ENCODE measurements at regions not wholly inside any gene's neighbourhood (a gene's known extent, or its start where the extent isn't known, plus 50 kb on each side); places are given as distances from the start of the nearest gene placed in this dataset.
"Not testable (repeated sequence)": the region's sequence is repeated elsewhere in the genome, so short reads cannot be mapped to it uniquely, and the experiment has no call there.

DNA sequence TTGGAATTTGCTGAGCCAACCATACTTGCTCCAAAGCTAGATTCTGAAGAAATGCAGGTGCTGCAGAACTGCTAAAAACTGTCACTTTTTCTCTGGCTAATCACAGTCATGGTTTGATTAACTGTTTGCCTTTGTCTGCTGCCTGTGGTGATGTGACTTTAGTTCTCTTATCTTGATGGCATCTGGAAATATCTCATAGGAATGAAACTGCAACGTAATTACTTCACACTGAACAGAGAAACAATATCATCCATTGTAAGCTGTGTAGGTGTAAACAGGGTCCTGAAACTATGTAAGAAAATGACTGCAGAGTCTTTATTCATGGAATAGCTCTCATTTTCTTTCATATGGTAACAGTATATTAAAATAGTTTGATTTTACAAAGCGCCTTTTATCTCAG lies 721.9 kb upstream of the HS3ST5 start:
- DNase-seq (ENCODE audit: extremely low read depth, low read depth): no peak
- TF ChIP-seq, protein P1, sequence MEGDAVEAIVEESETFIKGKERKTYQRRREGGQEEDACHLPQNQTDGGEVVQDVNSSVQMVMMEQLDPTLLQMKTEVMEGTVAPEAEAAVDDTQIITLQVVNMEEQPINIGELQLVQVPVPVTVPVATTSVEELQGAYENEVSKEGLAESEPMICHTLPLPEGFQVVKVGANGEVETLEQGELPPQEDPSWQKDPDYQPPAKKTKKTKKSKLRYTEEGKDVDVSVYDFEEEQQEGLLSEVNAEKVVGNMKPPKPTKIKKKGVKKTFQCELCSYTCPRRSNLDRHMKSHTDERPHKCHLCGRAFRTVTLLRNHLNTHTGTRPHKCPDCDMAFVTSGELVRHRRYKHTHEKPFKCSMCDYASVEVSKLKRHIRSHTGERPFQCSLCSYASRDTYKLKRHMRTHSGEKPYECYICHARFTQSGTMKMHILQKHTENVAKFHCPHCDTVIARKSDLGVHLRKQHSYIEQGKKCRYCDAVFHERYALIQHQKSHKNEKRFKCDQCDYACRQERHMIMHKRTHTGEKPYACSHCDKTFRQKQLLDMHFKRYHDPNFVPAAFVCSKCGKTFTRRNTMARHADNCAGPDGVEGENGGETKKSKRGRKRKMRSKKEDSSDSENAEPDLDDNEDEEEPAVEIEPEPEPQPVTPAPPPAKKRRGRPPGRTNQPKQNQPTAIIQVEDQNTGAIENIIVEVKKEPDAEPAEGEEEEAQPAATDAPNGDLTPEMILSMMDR (IDR thresholded peaks at IDR 0.05; ENCODE audit: low read depth, low read length, missing control alignments): no peak
- H3K4me3 ChIP-seq (replicated peaks; ENCODE audit: low read depth, low read length): no peak overlapping the region

DNA sequence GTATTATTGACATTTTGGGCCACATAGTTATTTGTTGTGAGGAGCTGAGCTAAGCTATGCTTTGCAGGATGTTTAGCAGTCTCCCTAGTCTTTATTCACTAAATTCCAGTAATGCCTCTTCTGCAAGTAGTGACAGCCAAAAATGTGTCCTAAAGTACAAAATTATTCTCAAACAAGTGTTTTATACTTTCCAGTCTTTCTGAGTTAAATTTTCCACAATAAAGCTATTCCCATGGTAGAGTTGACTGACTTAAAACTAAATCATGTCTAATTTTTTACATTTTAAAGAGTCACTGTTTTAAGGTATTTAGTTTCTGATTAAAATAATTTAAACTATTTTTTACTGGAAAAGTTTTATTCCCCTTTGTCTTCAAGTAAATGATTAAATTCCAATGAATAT lies 717.8 kb upstream of the HS3ST5 start:
- TF ChIP-seq, protein P1 (IDR thresholded peaks at IDR 0.05; ENCODE audit: low read depth, low read length, missing control alignments): no peak
- DNase-seq (ENCODE audit: extremely low read depth, low read depth): no peak
- H3K4me3 ChIP-seq (replicated peaks; ENCODE audit: low read depth, low read length): no peak overlapping the region

DNA sequence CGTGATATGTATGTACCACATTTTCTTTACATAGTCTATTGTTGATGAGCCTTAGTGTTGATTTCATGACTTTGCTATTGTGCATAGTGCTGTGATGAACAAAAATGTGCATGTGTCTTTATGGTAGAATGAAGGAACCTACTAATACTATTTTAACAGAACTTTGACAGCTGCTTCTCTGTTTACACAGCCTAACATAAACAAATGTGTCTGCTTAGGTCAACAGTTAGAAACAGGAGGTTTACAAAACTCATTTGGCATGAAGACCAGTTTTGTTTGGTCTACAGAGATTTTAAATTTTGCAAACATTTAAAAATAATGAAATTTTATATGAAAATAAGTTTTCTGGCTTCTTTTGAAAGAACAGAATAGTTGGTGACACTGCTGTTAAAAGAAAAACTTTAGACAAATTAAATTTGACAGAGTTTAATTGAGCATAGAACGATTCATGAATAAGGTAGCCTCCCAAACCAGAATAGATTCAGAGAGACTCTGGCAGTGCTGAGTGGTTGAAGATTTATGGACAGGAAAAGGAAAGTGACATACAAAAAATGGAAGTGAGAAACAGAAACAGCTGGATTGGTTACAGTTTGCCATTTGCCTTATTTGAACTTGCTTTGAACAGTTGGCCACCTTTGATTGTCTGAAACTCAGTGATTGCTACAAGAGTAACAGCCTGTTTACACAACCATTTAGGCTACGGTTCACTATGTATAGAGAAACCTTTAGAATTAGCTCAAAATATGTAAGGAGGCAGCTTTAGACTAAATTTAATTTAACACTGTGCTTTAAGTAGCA lies 715.8 kb upstream of the HS3ST5 start:
- H3K4me3 ChIP-seq (replicated peaks; ENCODE audit: low read depth, low read length): no peak overlapping the region
- TF ChIP-seq, protein P1 (IDR thresholded peaks at IDR 0.05; ENCODE audit: low read depth, low read length, missing control alignments): no peak
- no peak for DNase-seq (ENCODE audit: extremely low read depth, low read depth)

DNA sequence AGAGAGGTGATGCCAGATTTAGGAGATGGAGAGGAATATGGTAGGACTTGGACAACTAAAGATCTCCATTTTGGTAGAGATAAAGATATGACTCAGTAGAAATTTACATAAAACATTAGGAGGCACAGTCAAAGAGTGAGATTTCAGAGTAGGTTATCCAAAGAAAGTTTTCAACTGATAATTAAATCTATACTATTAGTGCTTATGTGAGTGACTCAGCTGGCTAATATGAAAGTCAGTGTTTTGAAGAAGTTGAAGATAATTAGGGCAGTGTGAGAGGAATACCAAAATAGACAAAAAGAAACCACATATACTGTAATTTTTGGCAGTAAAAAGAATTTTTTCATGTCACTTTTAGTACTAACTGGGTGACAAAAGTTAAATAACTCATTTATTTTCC lies 712.8 kb upstream of the HS3ST5 start:
- DNase-seq (ENCODE audit: extremely low read depth, low read depth): no peak
- TF ChIP-seq, protein P1 (IDR thresholded peaks at IDR 0.05; ENCODE audit: low read depth, low read length, missing control alignments): no peak

DNA sequence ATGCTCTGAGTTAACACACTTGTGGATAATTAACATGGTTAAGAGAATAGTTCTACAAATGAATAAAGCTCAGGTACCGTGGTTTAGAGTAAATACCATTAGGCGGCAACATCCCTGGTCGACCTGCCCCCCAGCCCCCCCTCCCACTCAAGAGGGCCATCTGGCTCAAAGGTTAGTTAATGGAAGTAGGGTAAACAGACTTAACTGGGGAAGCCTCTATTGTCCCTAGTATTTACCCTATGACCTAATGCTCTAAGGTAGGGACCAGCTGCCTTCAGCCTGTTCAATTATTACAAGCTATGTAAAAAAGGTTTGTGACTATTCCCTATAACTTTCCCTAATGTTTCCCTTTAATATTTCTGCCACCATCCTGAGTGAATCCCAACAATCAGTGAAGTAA lies 711.4 kb upstream of the HS3ST5 start:
- not testable (repeated sequence) for H3K4me3 ChIP-seq (replicated peaks; ENCODE audit: low read depth, low read length); DNase-seq (ENCODE audit: extremely low read depth, low read depth)

More for the DNA sequence above, 712.8 kb upstream of the HS3ST5 start:
- H3K4me3 ChIP-seq (replicated peaks; ENCODE audit: low read depth, low read length): no peak overlapping the region

DNA sequence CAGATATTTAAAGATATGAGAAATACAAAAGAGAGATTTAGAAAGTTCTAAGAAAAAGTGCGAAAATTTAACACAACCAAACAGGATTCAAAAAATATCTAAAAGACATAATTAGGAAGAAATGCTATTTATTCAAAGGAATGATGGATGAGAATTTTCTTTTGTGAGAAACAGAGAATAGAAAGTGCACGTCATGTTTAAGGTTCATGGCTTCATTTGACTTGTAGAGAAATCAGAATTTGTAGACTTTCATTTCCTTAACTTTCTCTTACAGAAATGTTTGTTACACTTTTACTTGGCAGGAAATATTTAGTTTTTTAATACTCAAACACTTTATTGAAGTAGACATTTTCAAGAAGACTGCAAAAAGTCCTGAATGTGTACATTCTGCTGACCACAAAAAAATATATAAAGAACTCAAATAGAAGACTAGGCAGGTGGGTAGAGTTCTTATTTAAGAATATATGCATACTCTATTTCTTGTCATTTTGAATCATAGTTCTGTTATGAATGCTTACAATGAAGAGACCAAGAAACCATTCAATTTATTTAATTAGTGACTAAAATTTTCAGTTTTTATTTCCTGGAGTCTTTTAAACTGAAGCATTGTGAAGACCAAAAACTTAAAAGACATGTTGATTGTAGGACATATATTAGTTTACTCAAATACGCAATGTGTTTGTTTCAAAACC lies 710.5 kb upstream of the HS3ST5 start:
- no peak for DNase-seq (ENCODE audit: extremely low read depth, low read depth)
- H3K4me3 ChIP-seq (replicated peaks; ENCODE audit: low read depth, low read length): no peak overlapping the region
- TF ChIP-seq, protein P1 (IDR thresholded peaks at IDR 0.05; ENCODE audit: low read depth, low read length, missing control alignments): no peak

DNA sequence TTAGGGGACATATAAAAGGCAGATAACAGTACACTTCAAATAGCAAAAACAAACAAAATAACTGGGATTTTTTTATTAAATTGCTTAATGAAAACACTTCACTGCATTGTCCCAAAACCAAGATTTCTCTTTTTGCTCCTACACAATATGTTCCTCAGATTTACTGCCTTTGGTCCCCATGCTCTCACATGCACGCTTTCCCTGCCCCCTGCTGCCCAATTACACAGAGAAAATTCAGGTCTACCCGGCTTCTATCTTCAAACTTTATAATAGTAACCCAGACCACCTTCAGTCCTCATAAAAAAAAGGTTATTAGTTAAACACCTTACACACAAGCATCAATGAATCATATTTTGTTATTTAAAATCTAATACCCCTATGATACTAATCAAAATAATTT lies 673.8 kb upstream of the HS3ST5 start:
- no peak overlapping the region for H3K4me3 ChIP-seq (replicated peaks; ENCODE audit: low read depth, low read length)
- TF ChIP-seq, protein P1 (IDR thresholded peaks at IDR 0.05; ENCODE audit: low read depth, low read length, missing control alignments): no peak
- DNase-seq (ENCODE audit: extremely low read depth, low read depth): no peak

All from HFF-Myc (cell line).